ENCODE measurements at regions not wholly inside any gene's neighbourhood (a gene's known extent, or its start where the extent isn't known, plus 50 kb on each side); places are given as distances from the start of the nearest gene placed in this dataset.
"Not testable (repeated sequence)": the region's sequence is repeated elsewhere in the genome, so short reads cannot be mapped to it uniquely, and the experiment has no call there.

DNA sequence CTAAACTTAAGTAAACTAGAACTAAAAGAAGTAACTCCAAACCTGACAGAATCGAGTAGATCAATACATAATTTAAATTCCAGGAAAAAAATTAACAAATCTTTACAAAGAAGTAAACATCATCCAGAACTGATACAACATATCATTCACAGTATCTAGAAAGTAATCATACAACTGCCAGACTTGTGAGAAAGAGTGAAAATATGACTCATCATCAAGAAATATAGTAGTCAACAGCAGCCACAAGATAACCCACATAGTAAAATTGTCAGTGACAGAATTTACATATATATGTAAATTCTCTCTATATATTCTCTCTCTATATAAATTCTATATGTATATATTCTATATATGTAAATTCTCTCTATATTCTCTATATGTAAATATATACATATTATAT lies 242.8 kb upstream of the RGS17 start:
- DNase-seq = no peak

DNA sequence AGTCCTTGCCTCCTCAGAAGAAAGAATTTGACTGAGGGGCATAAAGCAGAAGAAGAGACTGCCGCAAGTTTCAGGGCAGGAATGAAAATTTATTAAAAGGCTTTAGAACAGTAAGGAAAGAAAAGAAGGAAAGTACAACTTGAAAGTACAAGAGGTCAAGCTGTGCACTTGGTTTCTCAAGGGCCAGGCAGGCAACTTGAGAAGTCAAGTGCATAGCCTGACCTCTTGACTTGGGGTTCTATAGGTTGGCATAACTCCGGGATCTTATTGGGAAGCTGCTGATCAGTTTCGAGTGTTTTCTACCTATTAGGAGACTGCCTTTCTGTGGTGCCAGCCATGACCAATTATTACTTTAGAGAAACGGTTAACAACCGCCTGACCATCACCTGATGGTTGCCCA lies 237.0 kb upstream of the RGS17 start:
- no peak for DNase-seq

DNA sequence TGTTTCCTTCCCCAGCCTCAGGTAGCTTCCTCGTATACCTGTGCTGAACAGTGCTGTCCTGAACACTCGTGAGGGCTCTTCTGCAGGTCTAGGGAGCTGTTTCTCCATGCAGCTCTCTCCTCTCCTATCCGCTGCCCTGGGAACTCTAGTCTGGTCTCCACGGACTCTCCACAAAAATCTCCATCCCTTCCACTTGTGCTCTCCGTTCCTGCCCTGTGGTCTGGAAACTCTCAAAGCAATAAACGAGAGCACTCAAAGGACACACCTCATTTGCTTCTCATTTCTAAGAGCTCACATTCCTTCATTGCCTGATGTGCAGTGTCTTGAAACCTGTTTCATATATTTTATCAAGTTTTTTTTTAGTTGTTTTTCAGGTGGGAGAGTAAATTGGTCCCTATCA lies 235.9 kb upstream of the RGS17 start:
- DNase-seq = no peak

DNA sequence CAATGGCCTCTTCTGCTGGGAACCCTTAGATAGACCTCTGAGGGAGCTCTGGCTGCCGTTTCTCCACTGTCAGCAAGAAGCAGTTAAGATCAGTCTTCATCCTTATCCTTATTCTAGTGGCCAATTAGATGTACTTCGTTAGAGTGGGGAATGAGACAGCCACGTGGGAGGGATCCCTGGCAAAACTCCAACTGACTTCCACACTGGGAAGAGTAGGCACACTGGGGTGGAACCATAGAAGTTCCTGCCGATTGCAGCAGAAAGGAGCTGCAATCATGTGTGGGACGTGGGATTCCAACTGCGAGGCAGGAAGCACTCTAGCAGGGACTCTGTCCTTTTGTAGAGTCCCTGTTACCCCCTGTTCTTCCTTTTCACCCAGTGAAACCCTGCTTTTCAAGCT lies 226.3 kb upstream of the RGS17 start:
- no peak for DNase-seq

DNA sequence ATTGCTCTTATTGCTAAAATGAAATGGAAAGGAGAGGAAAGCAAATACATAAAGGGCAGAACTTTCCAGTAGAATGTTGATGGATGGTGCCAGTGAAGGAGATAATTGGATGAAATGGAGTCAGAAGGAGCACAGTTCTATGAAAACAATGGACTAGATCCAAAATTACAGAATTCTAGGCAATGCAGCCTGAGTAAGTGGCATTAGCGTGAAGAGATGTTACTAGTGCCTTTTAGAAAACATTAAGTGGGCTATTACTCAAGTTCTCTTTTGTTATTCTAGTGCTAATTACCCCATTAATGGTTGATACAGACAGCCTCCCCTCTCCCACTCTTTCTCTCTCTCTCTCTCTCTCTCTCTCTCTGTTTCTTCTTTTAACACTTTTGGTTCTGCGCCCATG lies 209.5 kb upstream of the RGS17 start:
- no peak for DNase-seq

DNA sequence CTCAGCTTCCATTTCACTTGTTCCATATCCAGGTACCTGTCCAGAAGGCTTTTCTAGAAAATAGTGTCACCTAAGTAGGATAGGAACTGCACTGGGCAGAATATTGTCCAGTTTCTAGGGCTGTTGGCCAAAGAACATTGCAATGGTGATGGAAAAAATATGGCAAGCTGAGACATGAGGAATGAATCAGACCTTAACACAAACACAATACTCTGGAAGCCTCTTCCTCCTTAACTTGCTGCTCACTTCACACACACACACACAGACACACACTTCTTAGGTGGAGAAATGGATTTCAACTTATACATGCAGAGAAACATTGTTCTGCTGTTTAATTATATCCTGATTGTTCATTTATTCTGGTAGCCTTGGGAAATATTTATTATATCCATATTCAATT lies 203.0 kb upstream of the RGS17 start:
- no peak for DNase-seq

DNA sequence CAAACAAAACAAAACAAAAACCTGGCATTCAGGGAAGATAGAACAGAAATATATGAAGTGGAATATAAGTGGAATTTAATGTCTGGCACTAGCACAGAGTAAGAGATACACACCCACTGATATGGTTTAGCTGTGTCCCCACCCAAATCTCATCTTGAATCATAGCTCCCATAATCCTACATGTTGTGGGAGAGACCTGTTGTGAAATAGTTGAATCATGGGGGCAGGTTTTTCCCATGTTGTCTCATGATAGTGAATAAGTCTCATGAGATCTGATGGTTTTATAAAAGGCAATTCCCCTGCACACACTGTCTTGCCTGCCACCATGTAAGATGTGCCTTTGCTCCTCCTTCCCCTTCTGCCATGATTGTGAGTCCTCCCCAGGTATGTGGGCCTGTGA lies 200.1 kb upstream of the RGS17 start:
- DNase-seq = not testable (repeated sequence)

DNA sequence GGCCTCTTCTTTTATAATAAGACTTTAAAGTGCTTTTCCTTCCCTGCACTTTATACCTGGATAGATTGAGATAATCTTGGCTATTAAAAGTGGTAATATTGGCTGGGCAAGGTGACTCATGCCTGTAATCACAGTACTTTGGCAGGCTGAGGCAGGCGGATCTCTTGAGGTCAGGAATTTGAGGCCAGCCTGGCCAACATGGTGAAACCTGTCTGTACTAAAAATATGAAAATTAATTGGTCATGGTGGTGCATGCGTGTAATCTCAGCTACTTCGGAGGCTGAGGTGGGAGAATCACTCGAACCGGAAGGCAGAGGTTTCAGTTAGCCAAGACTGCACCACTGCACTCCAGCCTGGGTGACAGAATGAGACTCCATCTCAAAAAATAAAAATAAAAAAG lies 197.1 kb upstream of the RGS17 start:
- no peak for DNase-seq

DNA sequence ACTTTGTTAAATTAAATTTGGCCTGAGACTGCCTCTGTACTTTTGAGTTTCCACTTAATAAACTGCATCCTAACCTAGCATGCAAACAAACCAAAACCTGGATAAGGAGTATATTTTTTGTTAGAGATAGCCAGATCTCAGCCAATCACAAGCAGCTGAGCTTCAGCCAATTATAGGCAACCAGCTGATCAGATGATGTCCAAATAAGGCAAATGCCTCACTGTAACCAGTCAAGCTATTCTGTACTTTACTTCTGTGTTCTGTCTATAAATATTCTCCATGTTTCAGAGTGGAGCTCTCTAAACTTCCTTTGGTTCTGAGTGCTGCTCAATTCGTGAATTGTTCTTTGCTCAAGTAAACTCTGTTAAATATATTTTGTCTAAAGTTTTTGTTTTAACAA lies 194.6 kb upstream of the RGS17 start:
- no peak for DNase-seq

DNA sequence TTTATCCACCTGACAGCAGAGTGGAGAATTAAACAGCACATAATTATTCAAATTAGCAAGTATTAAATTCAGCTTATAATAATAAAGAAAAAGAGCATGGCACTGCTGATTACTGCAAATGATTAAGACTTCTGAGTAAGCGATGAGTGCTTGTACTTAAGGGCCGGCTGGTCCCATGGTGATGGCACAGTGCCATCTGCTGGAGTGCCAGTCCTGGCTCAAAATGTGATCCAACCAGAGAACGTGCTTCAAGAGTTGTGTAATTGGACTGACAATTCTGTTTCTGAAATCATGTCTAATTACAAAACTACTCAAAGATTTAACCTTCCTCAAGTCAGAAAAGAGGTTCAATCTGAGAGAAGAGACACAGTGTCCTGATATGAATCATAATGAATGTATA lies 181.6 kb upstream of the RGS17 start:
- no peak for DNase-seq

DNA sequence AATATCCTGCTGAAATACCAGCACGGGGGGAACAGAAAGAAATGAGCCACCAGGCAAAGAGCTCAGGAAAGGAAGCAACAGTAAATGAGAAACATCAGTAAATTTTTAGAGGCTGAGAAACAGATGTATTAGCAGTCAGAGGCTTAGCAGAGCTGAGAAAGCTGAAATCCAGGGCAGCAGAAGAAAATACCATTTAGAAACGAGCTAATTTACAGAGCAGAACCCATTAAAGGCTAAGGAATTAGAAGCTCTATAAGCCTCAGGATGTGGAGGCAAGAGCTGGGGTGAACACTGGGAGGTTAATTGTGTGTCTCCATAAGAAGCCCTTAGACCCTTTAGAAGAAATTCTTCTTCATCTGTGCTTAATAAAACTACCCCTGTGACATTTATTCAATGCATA lies 178.6 kb upstream of the RGS17 start:
- DNase-seq = no peak

DNA sequence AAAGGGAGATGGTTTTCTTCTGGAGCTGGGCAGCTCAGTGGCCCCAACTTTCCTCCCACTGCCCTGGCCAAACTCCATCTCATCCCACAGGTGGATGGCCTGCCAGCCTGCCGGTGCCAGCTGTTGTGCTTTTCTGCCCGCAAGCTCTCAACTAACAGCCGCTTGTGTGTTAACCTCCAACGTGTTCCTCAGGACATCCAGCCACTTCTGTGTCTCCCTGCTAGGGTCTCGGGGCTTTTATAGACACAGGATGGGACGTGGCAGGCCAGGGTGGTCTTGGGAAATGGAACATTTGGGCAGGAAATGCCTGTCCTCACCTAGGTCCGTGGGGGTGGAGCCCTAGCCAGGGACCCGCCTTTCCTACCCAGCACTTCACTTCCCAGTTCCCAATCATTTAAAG lies 171.1 kb upstream of the RGS17 start:
- no peak for DNase-seq

DNA sequence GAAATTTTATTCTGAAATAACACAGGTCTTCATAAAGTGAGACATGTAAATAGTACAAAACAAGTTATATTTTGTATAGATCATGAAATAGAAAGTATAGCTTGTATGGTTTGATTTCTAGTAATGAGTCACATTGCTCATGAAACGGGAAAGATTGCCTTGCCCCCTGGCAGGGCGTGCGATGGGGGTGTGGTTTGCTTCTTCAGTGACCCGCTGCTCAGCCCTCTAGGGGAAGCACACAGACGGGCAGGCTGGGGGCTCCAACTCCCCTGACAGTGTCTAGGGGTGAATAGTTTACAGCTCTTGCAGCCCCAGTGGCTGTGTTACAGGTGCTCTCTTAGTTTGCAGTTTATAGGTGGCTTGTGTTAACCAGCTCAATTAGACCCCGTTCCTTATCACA lies 170.5 kb upstream of the RGS17 start:
- DNase-seq = no peak

DNA sequence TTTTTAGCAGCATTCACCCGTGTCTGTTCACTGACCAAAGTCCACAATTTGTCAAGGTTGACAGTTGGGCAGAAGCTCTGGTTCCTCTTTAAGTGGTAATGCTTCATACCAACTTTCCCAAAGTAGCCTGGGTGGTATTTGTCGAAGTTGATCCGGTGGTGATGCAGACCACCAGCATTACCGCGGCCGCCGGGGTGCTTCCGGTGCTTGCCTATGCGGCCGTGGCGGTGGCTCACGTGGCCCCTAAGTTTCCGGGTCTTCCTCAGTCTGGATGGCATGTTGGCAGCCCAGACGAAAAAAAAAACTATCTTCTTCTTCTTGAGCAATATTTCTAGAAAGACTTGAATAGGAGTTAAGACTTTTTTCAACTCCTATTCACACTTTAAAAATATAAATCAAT lies 151.4 kb upstream of the RGS17 start:
- not testable (repeated sequence) for DNase-seq

DNA sequence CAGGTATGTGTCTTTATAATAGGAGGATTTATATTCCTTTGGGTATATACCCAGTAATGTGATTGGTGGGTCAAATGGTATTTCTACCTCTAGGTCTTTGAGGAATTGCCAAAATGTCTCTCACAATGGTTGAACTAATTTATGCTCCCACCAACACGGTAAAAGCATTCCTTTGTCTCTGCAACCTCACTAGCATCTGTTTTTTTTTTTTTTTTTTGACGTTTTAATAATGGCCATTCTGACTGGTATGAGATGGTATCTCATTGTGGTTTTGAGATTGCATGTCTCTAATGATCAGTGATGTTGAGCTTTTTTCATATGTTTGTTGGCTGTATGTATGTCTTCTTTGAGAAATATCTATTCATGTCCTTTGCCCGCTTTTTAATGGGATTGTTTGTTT lies 144.9 kb upstream of the RGS17 start:
- no peak for DNase-seq

DNA sequence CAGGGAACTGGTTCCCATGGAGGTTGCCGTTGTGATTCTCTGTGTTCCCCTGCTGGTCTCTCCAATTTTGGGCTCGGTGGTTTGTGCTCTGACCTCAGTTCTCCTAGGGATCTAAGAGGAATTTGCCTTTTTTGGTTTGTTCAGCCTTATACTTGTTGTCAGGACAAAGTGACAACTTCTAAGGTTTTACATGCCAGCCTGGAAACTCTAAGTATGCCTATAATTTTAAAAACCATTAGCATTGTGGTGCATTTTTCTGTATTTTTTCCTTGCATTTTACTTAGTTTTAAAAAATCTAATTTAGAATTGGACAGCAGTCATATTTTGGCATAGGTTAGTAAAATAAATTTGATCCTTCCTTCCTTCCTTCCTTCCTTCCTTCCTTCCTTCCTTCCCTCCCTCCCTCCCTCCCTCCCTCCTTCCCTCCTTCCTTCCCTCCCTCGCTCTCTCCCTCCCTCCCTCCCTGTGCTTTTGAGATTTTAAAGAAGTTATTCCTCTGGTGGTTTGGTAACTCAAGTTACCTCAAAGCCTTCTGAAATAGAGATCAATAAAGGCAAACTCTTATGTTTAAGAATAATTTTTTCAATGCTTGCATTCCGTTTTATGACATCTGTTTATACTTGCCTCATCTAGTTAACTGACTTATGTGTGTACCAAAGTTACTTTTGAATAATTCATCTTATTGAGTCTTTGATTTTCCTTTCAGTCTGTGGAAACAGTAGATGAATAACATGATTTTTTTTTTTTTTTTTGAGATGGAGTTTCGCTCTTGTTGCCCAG lies 141.3 kb upstream of the RGS17 start:
- DNase-seq = no peak

DNA sequence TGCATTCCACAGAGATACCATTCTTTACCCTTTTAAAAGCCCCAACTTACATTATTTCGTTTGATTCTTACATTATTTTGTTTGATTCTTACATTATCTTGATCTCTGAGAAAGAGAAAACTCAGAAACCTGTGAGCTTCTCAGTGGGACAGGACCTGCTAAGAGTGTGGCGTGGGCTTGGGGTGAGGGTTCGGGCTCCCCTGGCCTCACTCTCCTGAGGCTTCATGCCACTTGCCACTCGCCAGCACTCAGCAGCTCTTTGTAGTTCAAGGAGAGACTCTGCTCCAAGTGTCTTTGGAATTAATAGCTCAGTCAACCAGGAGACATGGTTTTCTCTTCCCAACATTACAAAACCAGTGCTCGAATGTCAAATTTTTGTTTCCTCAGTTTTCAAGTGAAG lies 132.4 kb upstream of the RGS17 start:
- DNase-seq = no peak

DNA sequence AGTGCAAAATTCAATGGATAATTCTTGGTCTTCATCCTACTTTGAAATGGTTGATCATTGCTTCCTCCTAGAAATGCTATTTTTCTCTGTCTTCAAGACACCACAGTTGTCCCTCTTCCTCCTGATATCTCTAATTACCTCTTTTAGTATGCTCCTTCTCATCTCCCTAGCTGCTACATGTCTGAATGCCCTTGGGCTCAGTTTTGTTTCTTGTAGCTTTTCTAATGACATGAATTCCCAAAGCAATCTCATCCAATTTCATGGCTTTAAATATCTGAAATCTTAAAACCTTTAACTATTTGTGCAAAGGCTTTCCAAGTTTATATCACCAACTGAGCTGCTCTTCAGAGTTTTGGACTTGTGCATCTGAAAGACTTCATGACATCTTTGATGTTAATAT lies 120.2 kb upstream of the RGS17 start:
- no peak for DNase-seq

DNA sequence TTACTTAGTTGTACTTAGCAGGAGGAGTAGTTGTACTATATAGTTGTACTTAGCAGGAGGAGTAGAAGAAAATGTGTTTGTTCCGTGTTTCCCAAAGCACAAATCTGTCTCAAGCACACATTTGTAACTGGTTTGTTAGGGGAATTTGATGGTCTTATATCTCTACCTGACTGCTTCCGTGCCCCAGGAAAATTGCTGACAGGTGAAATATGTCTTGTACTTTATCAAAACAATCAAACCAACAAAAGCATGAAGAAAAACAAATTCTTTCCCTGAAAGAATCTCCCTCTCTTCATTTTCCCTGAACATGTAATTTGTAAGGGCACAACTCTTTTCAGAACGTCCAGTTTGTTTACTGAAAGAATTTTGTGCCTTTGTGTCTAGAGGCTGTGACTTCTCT lies 106.6 kb upstream of the RGS17 start:
- no peak for DNase-seq

DNA sequence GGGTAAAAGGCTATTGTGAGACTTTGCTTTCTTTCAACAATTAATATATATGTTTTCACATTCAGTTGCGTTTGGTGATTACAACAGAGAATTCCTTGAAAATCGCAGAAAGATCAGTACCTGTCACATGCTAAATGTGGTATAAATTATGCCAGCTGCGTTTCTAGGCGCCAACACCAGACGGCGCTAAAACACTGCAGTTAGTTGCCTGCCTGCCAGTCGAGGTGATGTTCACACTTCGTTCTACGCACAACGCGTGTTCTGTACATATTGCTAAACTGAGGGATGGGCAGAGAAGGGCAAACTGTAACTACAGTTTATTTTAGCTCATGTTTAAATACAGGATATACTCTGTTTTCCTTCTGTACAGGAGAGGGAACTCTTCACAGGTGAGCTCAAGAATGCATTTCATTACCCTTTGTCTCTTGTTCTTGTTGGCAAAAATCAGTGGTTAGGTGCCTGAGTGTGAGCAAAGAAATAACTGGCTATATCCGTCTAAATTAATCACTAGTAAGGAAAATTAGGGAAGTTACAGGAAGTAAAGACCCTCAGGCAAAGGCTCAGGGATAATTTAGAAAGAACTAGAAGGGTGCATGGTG lies 100.1 kb upstream of the RGS17 start:
- DNase-seq = peak; percentile 37

DNA sequence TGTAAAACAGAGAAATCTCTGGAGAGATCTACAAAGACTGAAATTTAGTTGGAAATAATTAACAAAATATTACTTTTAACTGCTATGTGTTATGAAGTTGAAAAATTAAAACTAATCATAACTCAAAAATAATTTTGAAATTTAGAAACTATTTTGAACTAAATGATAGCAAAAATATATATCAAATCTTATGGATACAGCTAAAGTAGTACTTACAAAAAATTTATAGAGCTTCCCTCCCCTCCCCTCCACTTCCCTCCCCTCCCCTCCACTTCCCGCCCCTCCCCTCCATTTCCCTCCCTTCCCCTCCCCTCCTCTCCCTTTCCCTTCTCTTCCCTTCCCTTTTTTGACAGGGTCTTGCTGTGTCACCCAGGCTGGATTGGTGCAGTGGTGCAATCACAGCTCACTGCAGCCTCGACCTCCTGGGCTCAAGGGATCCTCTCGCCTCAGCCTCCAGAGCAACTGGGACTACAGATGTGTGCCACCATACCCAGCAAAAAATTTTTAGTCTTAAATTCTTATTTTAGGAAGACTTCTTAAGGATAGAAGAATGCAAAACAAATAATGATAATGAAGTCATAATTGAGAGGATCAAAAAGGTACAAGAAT lies 87.2 kb upstream of the RGS17 start:
- no peak for DNase-seq

DNA sequence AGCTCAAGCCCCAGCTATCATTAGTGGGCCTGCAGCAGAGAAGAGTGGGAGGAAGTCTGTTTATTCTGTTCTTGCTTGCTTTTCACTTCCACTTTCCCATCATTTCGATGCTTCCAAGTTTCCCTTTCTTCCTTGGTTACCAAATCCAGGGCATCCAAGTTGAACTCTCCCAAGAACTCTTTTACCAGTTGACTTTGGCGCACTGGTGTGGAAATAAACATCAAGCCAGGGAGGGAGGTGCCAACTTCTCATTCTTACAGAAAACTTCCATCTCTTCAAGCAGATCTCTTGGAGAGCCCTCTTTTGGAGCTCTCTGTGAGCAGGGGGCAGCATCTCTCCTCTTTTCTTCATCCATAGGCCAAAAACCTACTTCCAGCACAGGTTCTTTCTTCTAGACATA lies 85.7 kb upstream of the RGS17 start:
- DNase-seq = no peak

DNA sequence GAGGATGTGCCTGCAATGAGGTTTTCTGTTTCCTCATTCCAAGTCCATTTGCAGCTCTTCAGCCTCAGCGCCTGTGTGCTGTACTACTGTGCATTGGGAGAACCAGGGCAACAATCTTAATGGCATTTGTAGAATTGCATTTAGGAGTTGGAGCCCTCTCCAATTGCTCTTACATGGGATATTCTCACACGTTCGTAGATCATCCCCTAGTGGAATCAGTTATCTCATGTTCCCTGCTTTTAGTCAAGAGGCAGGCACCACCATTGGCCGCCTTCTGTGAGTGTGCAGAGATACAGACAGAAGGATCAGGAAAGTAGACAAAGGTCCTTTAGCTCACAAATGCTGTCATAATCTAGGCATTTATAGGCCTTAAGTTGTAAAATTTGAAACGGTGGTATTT lies 84.2 kb upstream of the RGS17 start:
- DNase-seq = no peak

DNA sequence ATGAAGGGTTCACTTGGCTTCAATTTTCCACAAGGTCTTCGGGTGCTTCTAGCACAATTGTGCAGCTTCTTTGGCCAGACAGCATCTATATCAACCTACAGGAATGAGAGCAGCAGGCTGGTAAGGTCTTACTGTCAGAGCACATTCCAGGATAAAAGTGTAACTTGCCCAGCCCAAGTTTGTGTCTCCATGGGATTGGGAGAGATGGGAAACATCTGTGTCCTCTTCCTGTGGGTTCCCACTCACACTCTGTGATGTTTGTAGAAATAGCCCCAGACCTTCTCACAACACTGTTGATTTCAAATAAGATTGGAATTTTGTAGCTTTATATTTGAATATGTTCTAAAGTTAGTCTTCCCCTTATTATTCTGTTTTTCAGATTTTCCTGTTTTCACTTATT lies 83.4 kb upstream of the RGS17 start:
- no peak for DNase-seq

DNA sequence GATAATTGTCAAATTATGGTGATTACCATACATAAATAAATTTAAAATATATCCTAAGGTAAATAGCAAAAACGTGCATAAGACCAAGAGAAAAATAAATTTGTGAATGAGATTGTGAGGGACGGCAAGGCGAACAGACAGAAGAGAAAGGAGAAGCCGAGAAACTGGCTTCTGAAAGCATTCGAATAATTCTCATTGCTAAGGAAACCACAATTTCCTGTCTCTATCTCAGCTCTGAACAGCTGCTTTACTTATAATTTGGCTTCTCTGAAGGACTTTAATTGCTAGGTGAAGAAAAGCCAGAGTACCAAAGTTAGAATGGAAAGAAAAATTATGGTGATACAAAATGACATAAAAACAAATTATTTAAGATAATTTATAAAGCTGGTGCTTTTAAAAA lies 79.0 kb upstream of the RGS17 start:
- DNase-seq = no peak

Data from activated CD4-positive, CD25-positive, alpha-beta regulatory T cell treated with anti-CD3 and anti-CD28 coated beads, Interleukin-2, amount 50 U/mL, for 72 hours (primary cell).